H1 (cell line): ENCODE measurements at regions not wholly inside any gene's neighbourhood (a gene's known extent, or its start where the extent isn't known, plus 50 kb on each side); places are given as distances from the start of the nearest gene placed in this dataset.

Experiments used
- CEBPB ChIP-seq: IDR thresholded peaks from 2 replicates; pipeline ENCODE4 v1.6.1; 2012; ENCODE audit warnings: low read depth, low read length
- CREB1 ChIP-seq: IDR thresholded peaks from 2 replicates; pipeline ENCODE4 v1.6.1; 2012; ENCODE audit warnings: inconsistent platforms
- EP300 ChIP-seq, 2 experiments: IDR thresholded peaks; 1 replicate in 1 of 2; 2 replicates in 1 of 2; pipeline ENCODE4 v1.6.1; 2011 to 2012; ENCODE audit warnings: low read depth in 2 of 2, low read length in 2 of 2, mild to moderate bottlenecking in 2 of 2, borderline replicate concordance in 1 of 2, inconsistent platforms in 1 of 2, moderate library complexity in 1 of 2
- GABPA ChIP-seq: IDR thresholded peaks from 2 replicates; pipeline ENCODE4 v1.6.1; 2011; ENCODE audit warnings: mild to moderate bottlenecking, low read length, moderate library complexity, borderline replicate concordance; ENCODE audit not compliant: insufficient read depth
- HDAC2 ChIP-seq, 2 experiments: fragments of 300-600 bp in 1 of 2; sonication (generic) in 1 of 2; IDR thresholded peaks; 2 replicates each; pipeline ENCODE4 v1.6.1; 2011 to 2012; ENCODE audit warnings: low read depth in 2 of 2, low read length in 2 of 2, mild to moderate bottlenecking in 2 of 2, moderate library complexity in 2 of 2, borderline replicate concordance in 1 of 2, inconsistent platforms in 1 of 2
- HDAC6 ChIP-seq: IDR thresholded peaks from one replicate; pipeline ENCODE4 v1.7.1; 2012; ENCODE audit warnings: low read depth, mild to moderate bottlenecking, inconsistent platforms, low read length, moderate library complexity
- POLR2AphosphoS5 ChIP-seq: IDR thresholded peaks from 2 replicates; pipeline ENCODE4 v1.6.1; 2011; ENCODE audit warnings: low read depth, low read length
- SIN3A ChIP-seq, 2 experiments: IDR thresholded peaks in 1 of 2; conservative IDR thresholded peaks in 1 of 2; 2 replicates each; pipeline ENCODE4 v1.6.1; 2011 to 2012; ENCODE audit warnings: low read length in 2 of 2, improper control_type of control experiment in 1 of 2, low read depth in 1 of 2, mild to moderate bottlenecking in 1 of 2
- SIX5 ChIP-seq: IDR thresholded peaks from 2 replicates; pipeline ENCODE4 v1.6.1; 2011; ENCODE audit warnings: mild to moderate bottlenecking, low read depth, low read length
- TAF1 ChIP-seq: IDR thresholded peaks from 2 replicates; pipeline ENCODE4 v1.6.1; 2011; ENCODE audit warnings: mild to moderate bottlenecking, low read depth, low read length

- TF ChIP-seq EP300 (IDR thresholded peaks at IDR 0.05; ENCODE audit: borderline replicate concordance in 1 of 2, low read depth in 2 of 2, low read length in 2 of 2) (no peak), GABPA (no peak), HDAC6 (no peak), SIX5 (no peak), TAF1 (no peak), CEBPB (no peak), CREB1 (no peak), HDAC2 (IDR thresholded peaks at IDR 0.05; ENCODE audit: borderline replicate concordance in 1 of 2, low read depth in 2 of 2, low read length in 2 of 2) (no peak), SIN3A (conservative IDR thresholded peaks at IDR 0.05 in 1 of 2, IDR thresholded peaks at IDR 0.05 in 1 of 2; ENCODE audit: low read depth in 1 of 2, low read length in 2 of 2) (no peak), POLR2AphosphoS5 (no peak)
Measured at GRCh38 chr5:106241409-106241808, 1429.3 kb downstream of the EFNA5 start.
